ENCODE measurements at regions not wholly inside any gene's neighbourhood (a gene's known extent, or its start where the extent isn't known, plus 50 kb on each side); places are given as distances from the start of the nearest gene placed in this dataset.

- no peak for DNase-seq
Observed at GRCh38 chr10:47107007-47107747, 192.8 kb upstream of the GDF10 start.

- no peak for DNase-seq
Observed at GRCh38 chr10:47109906-47110305, 190.1 kb upstream of the GDF10 start.

GRCh38 chr10:47111329-47111862 is 188.6 kb upstream of the GDF10 start:
- no peak for DNase-seq

GRCh38 chr10:47112612-47113011 is 187.4 kb upstream of the GDF10 start:
- no peak for DNase-seq

GRCh38 chr10:47113907-47114500 is 186.0 kb upstream of the GDF10 start:
- no peak for DNase-seq

GRCh38 chr10:47114680-47115186 is 185.3 kb upstream of the GDF10 start:
- DNase-seq, result no peak

- DNase-seq, result no peak
Observed at GRCh38 chr10:47115322-47115721, 184.7 kb upstream of the GDF10 start.

- DNase-seq, result no peak
Observed at GRCh38 chr10:47116445-47116844, 183.6 kb upstream of the GDF10 start.

- DNase-seq, result no peak
Observed at GRCh38 chr10:47118326-47118725, 181.7 kb upstream of the GDF10 start.

GRCh38 chr10:47121336-47121735 is 178.7 kb upstream of the GDF10 start:
- no peak for DNase-seq

- DNase-seq, result no peak
Observed at GRCh38 chr10:47123716-47124288, 176.2 kb upstream of the GDF10 start.

- no peak for DNase-seq
Observed at GRCh38 chr10:47127188-47127785, 172.7 kb upstream of the GDF10 start.

- no peak for DNase-seq
Observed at GRCh38 chr10:47130491-47130890, 169.5 kb upstream of the GDF10 start.

GRCh38 chr10:47133871-47134570 is 166.0 kb upstream of the GDF10 start:
- DNase-seq, result no peak

- DNase-seq, result no peak
Observed at GRCh38 chr10:47136866-47137265, 163.1 kb upstream of the GDF10 start.

- no peak for DNase-seq
Observed at GRCh38 chr10:47137311-47137851, 162.6 kb upstream of the GDF10 start.

- no peak for DNase-seq
Observed at GRCh38 chr10:47139121-47139520, 160.9 kb upstream of the GDF10 start.

- no peak for DNase-seq
Observed at GRCh38 chr10:47140761-47141348, 159.1 kb upstream of the GDF10 start.

- no peak for DNase-seq
Observed at GRCh38 chr10:47141349-47141748, 158.6 kb upstream of the GDF10 start.

- DNase-seq, result no peak
Observed at GRCh38 chr10:47143072-47143471, 156.9 kb upstream of the GDF10 start.

- DNase-seq, result no peak
Observed at GRCh38 chr10:47143473-47143872, 156.5 kb upstream of the GDF10 start.

- DNase-seq, result no peak
Observed at GRCh38 chr10:47144525-47144924, 155.5 kb upstream of the GDF10 start.

All from NCI-H2029 treated with DMSO at 0.1 percent for 48 hours (cell line).